HepG2 (cell line): ENCODE measurements at regions not wholly inside any gene's neighbourhood (a gene's known extent, or its start where the extent isn't known, plus 50 kb on each side); places are given as distances from the start of the nearest gene placed in this dataset.

Experiments
- ATAC-seq: fragments of 200-7000 bp; cut with Tn5 transposase; 3 replicates; pipeline ENCODE4 v1.9.1; 2020; ENCODE audit warnings: mild to moderate bottlenecking, moderate library complexity
- BruUV-seq: library from RNA; stranded (reverse); fragments of 400-500 nt; replicated peaks from 2 replicates; lab custom pipeline; 2021; lab: Mats Ljungman, UMichigan
- CTCF ChIA-PET: fragments of 300-600 bp; formaldehyde crosslinking; extraction: SDS; loops from one replicate; lab custom pipeline; 2021; ENCODE audit warnings: low total read pairs, inconsistent platforms, low intra/inter-chr PET ratio; lab: Yijun Ruan, JAX
- POLR2A ChIA-PET: fragments of 350-600 bp; sonication (Branson Sonifier 250); formaldehyde crosslinking; loops from one replicate; lab custom pipeline; 2020; ENCODE audit warnings: antibody characterized with exemption, inconsistent platforms; lab: Yijun Ruan, JAX
- DNase-seq: peaks from one replicate; pipeline ENCODE4 v3.0.0-alpha.2; 2015; ENCODE audit warnings: low spot score
- FAIRE-seq: peaks from 3 replicates; lab custom pipeline; 2011; peaks lifted over from hg19 to GRCh38; lab: Jason Lieb, UNC
- H2AFZ ChIP-seq: one replicate; pipeline ENCODE4 v1.6.1; 2011; ENCODE audit warnings: low read length, inconsistent platforms
- H3K27ac ChIP-seq: fragments of 300-600 bp; 3 replicates; pipeline ENCODE4 v1.8.0; 2011; ENCODE audit warnings: mixed run types, mild to moderate bottlenecking, mixed read lengths, low read length, inconsistent platforms; ENCODE audit not compliant: insufficient read depth; ENCODE audit errors: extremely low read length
- H3K27me3 ChIP-seq, 2 experiments: fragments of 200-600 bp in 1 of 2; 2 replicates in 1 of 2; 3 replicates in 1 of 2; pipeline versions ENCODE4 v1.6.0 to v1.8.0; 2011; ENCODE audit warnings: low read length in 2 of 2, mild to moderate bottlenecking in 2 of 2, moderate library complexity in 2 of 2, inconsistent platforms in 1 of 2; ENCODE audit not compliant: insufficient read depth in 2 of 2, control insufficient read depth in 1 of 2
- H3K36me3 ChIP-seq, 2 experiments: fragments of 200-600 bp in 1 of 2; replicated peaks in 1 of 2; 2 replicates in 1 of 2; 3 replicates in 1 of 2; pipeline versions ENCODE4 v1.5.1 to v1.8.0; 2011; ENCODE audit warnings: low read length in 2 of 2, inconsistent platforms in 1 of 2; ENCODE audit not compliant: insufficient read depth in 2 of 2, control insufficient read depth in 1 of 2
- H3K4me1 ChIP-seq: 2 replicates; pipeline ENCODE4 v1.5.1; 2012; ENCODE audit warnings: low read length, inconsistent platforms; ENCODE audit not compliant: insufficient read depth
- H3K4me2 ChIP-seq: 2 replicates; pipeline ENCODE4 v1.6.0; 2011; ENCODE audit warnings: low read depth, low read length, inconsistent platforms
- H3K4me3 ChIP-seq, 3 experiments: fragments of 200-600 bp in 1 of 3; sonication (generic), shearing (Covaris generic) in 1 of 3; replicated peaks in 1 of 3; 2 replicates each; pipeline ENCODE4 v1.5.1; 2011 to 2016; ENCODE audit warnings: low read length in 3 of 3, inconsistent platforms in 2 of 3, low read depth in 2 of 3, mild to moderate bottlenecking in 2 of 3, control low read depth in 1 of 3, mixed read lengths in 1 of 3; ENCODE audit not compliant: insufficient read depth in 1 of 3
- H3K79me2 ChIP-seq: one replicate; pipeline ENCODE4 v1.6.1; 2011; ENCODE audit warnings: low read length, inconsistent platforms; ENCODE audit not compliant: insufficient read depth
- H3K9ac ChIP-seq: 2 replicates; pipeline ENCODE4 v1.6.0; 2011; ENCODE audit warnings: mild to moderate bottlenecking, low read depth, low read length, inconsistent platforms; ENCODE audit not compliant: insufficient read depth
- H3K9me3 ChIP-seq: 2 replicates; pipeline ENCODE4 v1.5.1; 2012; ENCODE audit warnings: mild to moderate bottlenecking, low read length
- H4K20me1 ChIP-seq: 2 replicates; pipeline ENCODE4 v1.6.0; 2011; ENCODE audit warnings: inconsistent platforms, mild to moderate bottlenecking, low read length, moderate library complexity; ENCODE audit not compliant: insufficient read depth
- BRD4 ChIP-seq: sonication (generic); formaldehyde crosslinking; IDR thresholded peaks from 2 replicates; pipeline ENCODE4 v1.4.0; 2020; ENCODE audit warnings: missing genetic modification reagents
- FOXO1 ChIP-seq: sonication (generic); formaldehyde crosslinking; IDR thresholded peaks from 2 replicates; pipeline ENCODE4 v1.4.0; 2020; ENCODE audit warnings: missing genetic modification reagents
- HMGA1 ChIP-seq: sonication (generic); formaldehyde crosslinking; conservative IDR thresholded peaks from 2 replicates; pipeline ENCODE4 v1.4.0; 2020; ENCODE audit warnings: missing genetic modification reagents
- HMGXB3 ChIP-seq: sonication (generic); formaldehyde crosslinking; IDR thresholded peaks from 2 replicates; pipeline ENCODE4 v1.4.0; 2020; ENCODE audit warnings: missing genetic modification reagents, borderline replicate concordance
- JUNB ChIP-seq: sonication (generic); formaldehyde crosslinking; IDR thresholded peaks from 2 replicates; pipeline ENCODE4 v1.8.0; 2022; ENCODE audit warnings: missing genetic modification reagents, mild to moderate bottlenecking, borderline replicate concordance
- MXD1 ChIP-seq: sonication (generic); formaldehyde crosslinking; IDR thresholded peaks from 2 replicates; pipeline ENCODE4 v1.4.0; 2020; ENCODE audit warnings: mild to moderate bottlenecking, missing genetic modification reagents
- NRL ChIP-seq: sonication (generic); formaldehyde crosslinking; IDR thresholded peaks from 2 replicates; pipeline ENCODE4 v1.5.0; 2020; ENCODE audit warnings: missing genetic modification reagents, mild to moderate bottlenecking, moderate library complexity, borderline replicate concordance
- PAWR ChIP-seq: sonication (generic); formaldehyde crosslinking; IDR thresholded peaks from 2 replicates; pipeline ENCODE4 v1.4.0; 2020; ENCODE audit warnings: missing genetic modification reagents, mild to moderate bottlenecking, borderline replicate concordance
- SMAD9 ChIP-seq: sonication (generic); formaldehyde crosslinking; IDR thresholded peaks from 2 replicates; pipeline ENCODE4 v1.5.1; 2020; ENCODE audit warnings: mild to moderate bottlenecking, missing genetic modification reagents
- TAF15 ChIP-seq: fragments of 200-400 bp; formaldehyde crosslinking; IDR thresholded peaks from one replicate; pipeline ENCODE4 v1.6.1; 2018; ENCODE audit warnings: mild to moderate bottlenecking, low read depth, low read length; ENCODE audit not compliant: poor library complexity, severe bottlenecking
- ZNF12 ChIP-seq: sonication (generic); formaldehyde crosslinking; IDR thresholded peaks from 2 replicates; pipeline ENCODE4 v1.5.0; 2020; ENCODE audit warnings: missing genetic modification reagents
- ZNF260 ChIP-seq: sonication (generic); formaldehyde crosslinking; IDR thresholded peaks from 2 replicates; pipeline ENCODE4 v1.4.0; 2020; ENCODE audit warnings: missing genetic modification reagents, low read depth, mild to moderate bottlenecking, borderline replicate concordance
- ZNF317 ChIP-seq: sonication (generic); formaldehyde crosslinking; IDR thresholded peaks from 2 replicates; pipeline ENCODE4 v1.5.0; 2020; ENCODE audit warnings: mild to moderate bottlenecking, missing genetic modification reagents
- ZNF326 ChIP-seq: sonication (generic); formaldehyde crosslinking; IDR thresholded peaks from 2 replicates; pipeline ENCODE4 v1.4.0; 2020; ENCODE audit warnings: missing genetic modification reagents, borderline replicate concordance
- ZNF703 ChIP-seq: sonication (generic); formaldehyde crosslinking; IDR thresholded peaks from 2 replicates; pipeline ENCODE4 v1.5.1; 2020; ENCODE audit warnings: missing genetic modification reagents, mild to moderate bottlenecking, moderate library complexity, borderline replicate concordance
- ZNF782 ChIP-seq: sonication (generic); formaldehyde crosslinking; IDR thresholded peaks from 2 replicates; pipeline ENCODE4 v1.4.0; 2020; ENCODE audit warnings: missing genetic modification reagents, mild to moderate bottlenecking, borderline replicate concordance
- WGBS: methylation state at CpG from one replicate; pipeline ENCODE4 v1.1.6; 2017; ENCODE audit warnings: low lambda C conversion rate; 5-methylcytosine and 5-hydroxymethylcytosine counted together
- in situ Hi-C: cut with HindIII; loops from 2 replicates; pipeline ENCODE4 v1.10.0; 2017; ENCODE audit warnings: low pct_unique_long_range_greater_than_20kb; ENCODE audit not compliant: extremely low pct_ligation_motif_present
- intact Hi-C: fragments of 100-400 bp; cut with micrococcal nuclease; formaldehyde crosslinking; loops from one replicate; pipeline ENCODE4 v1.10.0; 2022; ENCODE audit not compliant: unreplicated experiment

GRCh38 chr11:71363721-71364120 is 84.5 kb downstream of the DHCR7 start:
- Histone ChIP-seq H3K27me3 (peaks cover 3 to 24% of the 10 kb centered on the region in 2 experiments), H3K9ac (no peak overlapping the region), H2AFZ (no peak overlapping the region), H4K20me1 (no peaks in the 10 kb centered on the region), H3K36me3 (no peaks in the 10 kb centered on the region), H3K27ac (no peak overlapping the region), H3K4me2 (no peak overlapping the region), H3K4me1 (no peaks in the 10 kb centered on the region), H3K4me3 (no peak overlapping the region), H3K9me3 (peaks cover 13% of the 10 kb centered on the region), H3K79me2 (no peaks in the 10 kb centered on the region)
- DNase-seq (no peak), FAIRE-seq (no peak), ATAC-seq (no peak)
- in situ Hi-C loops: no loop called here
- intact Hi-C loops: no loop called here
- CTCF ChIA-PET: no interaction called here
- 48% methylated on average over 4 of the region's 4 CpGs for WGBS
- no TSS peak for BruUV-seq
- no peak for TF ChIP-seq ZNF703 (CRISPR knock-in tag)
- no peak for TF ChIP-seq FOXO1 (CRISPR knock-in tag)
- no peak for TF ChIP-seq PAWR (CRISPR knock-in tag)
- TF ChIP-seq ZNF317 (CRISPR knock-in tag): no peak
- no peak for TF ChIP-seq ZNF326 (CRISPR knock-in tag)
- no peak for TF ChIP-seq ZNF782 (CRISPR knock-in tag)
- no peak for TF ChIP-seq SMAD9
- TF ChIP-seq BRD4 (CRISPR knock-in tag): no peak
- TF ChIP-seq ZNF260 (CRISPR knock-in tag): no peak
- no peak for TF ChIP-seq JUNB (CRISPR knock-in tag)
- no peak for TF ChIP-seq HMGA1
- TF ChIP-seq TAF15: no peak
- no peak for TF ChIP-seq MXD1
- TF ChIP-seq ZNF12 (CRISPR knock-in tag): no peak
- TF ChIP-seq HMGXB3: no peak
- TF ChIP-seq NRL (CRISPR knock-in tag): no peak
- POLR2A ChIA-PET: no interaction called here
